GM21447 (cell line): ENCODE measurements at regions not wholly inside any gene's neighbourhood (a gene's known extent, or its start where the extent isn't known, plus 50 kb on each side); places are given as distances from the start of the nearest gene placed in this dataset.
"Not testable (repeated sequence)": the region's sequence is repeated elsewhere in the genome, so short reads cannot be mapped to it uniquely, and the experiment has no call there.

Experiments used
- ATAC-seq: cut with Tn5 transposase; IDR thresholded peaks from one replicate; pipeline ENCODE4 v1.9.1; 2021; ENCODE audit not compliant: unreplicated experiment

DNA sequence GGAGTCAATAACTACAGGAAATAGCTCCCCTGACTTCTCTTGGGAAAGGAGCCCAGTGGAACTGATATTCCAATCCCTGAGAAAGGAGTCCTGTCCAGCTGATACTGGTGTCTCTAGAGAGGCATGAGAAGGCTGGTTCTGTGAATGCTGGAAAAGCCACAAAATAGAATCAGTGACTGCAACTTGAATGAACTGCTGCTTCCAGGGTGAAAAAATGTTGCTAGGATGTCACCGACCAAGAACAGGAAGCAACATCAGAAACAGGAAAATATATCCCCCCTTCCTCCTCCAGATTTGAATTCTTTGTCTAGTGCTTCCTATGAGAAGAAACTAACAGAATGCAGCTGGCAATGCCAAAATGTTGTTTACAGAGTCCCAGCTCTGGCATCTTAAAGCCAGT lies 269.3 kb upstream of the LYPLAL1 start:
- no peak for ATAC-seq

DNA sequence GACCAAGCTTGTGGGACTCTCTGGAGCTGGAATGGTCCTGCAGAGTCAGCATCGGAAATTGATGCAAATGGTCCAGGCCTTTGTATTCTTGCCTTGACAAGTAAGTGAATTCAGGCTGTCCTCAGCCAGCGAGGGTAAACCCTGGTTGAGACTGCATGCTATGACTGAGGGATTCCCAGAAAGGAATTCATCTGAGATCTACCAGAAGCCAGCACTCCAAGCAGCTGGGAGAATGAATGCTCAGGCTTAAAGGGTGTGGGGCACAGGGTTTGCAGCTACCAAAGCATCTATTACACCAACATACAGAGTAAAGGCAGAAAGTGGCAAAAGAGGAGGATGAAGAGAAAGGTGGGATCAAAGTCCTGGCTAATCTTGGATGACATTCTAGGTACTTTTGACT lies 257.0 kb upstream of the LYPLAL1 start:
- no peak for ATAC-seq

DNA sequence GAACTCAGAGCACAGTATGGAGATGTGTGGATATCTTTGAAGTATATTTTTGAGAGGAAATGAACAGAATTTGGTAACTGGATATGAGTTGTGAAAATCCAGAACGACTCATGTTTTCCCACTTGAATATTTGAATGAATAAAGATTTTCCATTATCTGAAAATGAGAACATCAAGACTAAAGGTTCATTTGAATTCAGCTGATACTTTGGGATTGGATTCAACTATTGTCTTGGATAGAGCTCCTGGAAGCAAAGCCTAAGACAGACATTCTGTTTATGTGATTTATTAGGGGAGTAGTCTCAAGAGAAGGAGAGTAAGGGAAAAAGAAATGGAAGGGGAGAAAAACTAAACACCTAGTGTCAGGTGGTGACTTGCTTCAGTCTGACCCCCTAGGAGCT lies 256.0 kb upstream of the LYPLAL1 start:
- no peak for ATAC-seq

DNA sequence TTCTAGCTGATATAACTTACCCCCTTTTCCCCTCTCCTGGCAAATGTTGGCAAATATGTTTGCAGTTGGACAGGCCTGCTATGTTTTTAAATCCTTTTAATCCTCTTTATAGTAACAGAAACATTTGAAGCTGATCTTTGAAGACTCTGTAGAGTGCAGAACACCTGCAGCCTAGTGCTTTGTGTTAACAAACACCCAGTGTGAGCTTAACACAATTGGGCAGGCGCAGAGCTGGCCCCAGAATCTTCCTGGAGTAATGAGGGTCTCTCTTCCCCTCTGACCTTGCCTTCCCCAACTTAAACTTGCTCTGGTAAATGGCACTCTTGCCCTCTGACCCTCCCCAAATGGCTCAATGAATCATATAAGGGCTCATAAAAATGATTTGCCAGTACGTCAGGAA lies 247.9 kb upstream of the LYPLAL1 start:
- ATAC-seq = no peak

DNA sequence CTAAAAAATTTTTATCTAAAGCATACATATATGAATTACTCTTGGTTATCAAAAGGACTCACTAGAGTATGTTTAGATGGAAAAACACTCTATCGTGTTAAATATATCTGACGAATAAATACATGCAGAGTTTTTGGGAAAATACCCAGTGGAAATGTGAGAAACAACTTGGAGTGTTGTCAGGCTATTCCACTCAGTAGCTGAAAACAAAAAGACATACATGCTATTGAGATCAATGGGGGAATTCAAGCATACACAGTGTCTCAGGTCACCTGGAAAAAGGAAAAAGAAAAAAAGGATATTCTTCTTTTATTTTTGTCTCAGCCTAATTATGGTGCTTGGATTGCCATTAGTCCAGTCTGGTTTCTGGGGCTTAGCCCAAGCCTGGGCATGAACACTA lies 247.0 kb upstream of the LYPLAL1 start:
- ATAC-seq = no peak

DNA sequence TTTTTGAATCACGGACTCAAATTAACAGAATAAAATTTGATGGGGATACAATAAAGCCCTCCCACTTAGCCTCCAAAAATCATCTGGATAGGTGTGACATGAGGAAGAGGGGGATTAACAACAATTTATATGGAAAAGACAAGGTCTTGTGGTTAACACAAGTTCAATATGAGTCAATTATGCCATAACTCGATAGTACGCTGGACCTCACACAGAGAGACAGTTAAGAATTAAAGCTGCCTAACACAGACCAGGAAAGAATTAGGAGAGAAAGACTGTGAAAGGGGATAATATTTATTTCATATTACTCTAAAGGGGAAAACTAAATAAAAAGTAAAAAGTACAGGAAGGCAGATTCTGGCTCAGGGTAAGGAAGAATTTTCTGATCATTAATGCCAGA lies 243.7 kb upstream of the LYPLAL1 start:
- no peak for ATAC-seq

DNA sequence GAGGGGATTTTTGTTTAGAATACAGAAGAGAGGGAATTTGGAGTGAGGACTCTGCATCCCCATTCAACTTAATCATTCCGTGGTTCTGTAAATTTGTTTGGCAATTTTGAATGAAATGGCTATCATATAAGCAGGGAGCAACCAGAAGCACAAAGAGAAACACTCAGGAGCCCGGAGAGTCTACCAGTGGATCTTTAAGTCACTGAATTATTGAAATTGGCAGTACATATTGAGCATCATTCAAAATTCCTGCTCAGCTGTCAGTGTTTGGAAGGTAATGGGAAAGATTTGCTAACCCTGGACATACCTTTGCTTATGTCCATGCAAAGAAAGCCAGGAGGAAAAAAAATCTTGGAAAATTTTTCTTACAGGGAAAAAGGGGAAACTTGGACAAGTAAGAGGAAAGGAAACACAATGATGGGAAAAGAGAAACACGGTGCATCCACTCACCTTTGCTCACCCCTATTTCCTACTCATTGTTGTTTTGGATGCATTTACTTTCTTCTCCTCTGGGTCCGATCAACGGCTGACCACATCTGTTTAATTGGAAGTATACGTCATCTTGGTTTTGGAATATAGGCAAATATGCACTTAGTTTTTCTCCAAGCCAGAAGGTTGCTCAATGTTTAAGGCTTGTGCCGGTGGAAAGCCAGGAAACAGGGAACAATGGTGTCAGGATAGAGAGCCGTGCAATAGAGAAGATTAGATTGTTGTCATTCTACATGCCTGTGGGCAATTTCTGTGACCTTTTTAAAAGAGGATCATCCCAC lies 243.0 kb upstream of the LYPLAL1 start:
- no peak for ATAC-seq

DNA sequence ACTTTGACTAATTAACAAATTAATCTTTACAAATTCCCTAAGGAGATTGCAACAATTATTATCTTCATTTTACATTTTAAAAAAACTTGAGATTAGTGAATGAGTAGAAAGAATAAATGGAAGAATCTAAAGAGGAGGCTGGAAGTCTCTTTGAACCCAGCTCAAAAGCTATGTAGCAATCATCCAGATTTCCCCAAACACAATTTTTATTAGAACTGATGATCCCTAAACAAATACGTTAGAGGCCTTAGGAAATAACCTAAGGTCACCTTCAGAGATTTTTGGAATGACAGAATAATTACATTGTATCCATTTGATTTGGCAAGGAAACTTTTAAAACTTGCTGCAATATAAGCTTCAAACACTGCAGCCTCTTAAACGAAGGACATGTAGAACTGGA lies 242.4 kb upstream of the LYPLAL1 start:
- ATAC-seq = no peak

DNA sequence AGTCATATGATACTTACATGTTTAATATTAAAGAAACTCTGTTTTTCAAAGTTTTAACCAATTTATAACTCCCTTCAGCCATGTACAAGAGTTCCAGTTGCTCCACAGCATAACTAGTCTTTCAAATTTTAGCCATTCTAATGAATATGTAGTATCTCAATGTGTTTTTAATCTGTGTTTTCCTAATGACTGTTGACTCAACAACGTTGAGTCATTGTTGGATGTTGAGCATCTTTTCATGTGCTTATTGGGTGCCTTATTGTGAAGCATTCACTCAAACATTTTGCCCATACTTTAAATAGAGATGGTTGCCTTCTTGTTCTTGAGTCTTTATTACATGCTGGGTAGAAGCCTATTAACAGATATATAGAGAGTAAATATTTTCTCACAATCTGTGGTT lies 240.2 kb upstream of the LYPLAL1 start:
- ATAC-seq = no peak

DNA sequence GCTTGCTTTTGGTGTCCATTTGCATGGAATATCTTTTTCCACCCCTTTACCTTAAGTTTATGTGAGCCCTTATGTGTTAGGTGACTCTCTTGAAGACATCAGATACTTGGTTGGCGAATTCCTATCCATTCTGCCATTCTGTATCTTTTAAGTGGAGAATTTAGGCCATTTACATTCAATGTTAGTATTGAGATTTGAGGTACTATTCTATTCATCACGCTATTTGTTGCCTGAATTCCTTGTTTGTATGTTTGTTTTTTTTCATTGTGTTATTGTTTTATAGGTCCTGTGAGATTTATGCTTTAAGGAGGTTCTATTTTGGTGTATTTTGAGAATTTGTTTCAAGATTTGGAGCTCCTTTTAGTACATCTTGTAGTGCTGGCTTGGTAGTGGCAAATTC lies 238.3 kb upstream of the LYPLAL1 start:
- not testable (repeated sequence) for ATAC-seq

DNA sequence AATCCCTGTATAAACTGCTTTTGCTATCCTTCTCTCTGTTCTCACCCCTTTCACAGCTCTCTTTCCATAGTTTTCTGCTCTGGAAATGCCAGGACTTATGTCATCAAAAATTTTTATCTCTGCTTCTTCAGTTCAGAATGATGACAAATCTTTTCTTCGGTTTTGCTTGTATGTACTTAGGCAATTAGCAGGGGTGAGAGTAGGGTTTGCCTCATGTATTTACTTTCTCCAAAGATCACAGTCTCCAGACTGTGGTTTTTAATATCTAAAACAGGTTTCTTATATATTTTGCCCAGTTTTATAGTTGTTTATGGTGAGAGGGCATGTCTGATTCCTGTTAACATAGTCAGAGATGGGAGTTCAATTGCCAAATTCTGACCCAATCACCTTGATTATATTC lies 235.4 kb upstream of the LYPLAL1 start:
- no peak for ATAC-seq

DNA sequence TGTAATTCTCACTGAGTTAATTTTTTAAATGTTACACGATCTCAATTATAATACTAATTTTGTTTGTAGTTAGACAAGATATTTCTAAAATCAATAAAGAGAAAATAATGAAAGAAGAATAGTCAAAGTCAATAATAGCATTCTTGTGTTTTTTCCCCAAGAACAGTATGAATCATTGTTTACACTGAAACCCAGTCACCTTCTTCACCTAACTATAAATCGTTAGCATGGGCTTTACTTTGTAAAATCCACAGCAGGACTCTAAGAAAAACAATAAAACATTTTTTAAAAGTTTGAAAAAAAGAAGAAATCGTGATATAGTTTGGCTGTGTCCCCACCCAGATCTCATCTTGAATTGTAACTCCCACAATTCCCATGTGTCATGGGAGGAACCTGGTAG lies 234.6 kb upstream of the LYPLAL1 start:
- no peak for ATAC-seq

DNA sequence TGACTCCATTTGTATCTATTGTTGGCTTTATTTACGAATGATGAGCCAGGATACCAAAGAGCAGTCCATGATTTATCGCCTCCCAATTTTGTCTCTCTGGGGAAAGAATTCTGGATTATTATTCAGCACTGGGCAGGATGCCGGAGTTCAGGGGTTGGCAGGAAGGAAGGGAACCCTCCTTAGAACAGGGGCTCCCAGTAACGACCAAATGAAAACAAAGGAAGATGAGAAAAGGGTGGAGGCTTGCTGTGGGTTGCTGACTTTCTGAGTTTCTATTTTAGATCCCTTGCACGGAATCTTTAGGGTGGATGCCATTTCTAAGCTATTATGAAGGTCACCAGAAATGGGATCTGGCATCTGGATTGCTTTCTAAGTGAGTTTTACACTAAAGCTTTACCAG lies 231.2 kb upstream of the LYPLAL1 start:
- no peak for ATAC-seq

DNA sequence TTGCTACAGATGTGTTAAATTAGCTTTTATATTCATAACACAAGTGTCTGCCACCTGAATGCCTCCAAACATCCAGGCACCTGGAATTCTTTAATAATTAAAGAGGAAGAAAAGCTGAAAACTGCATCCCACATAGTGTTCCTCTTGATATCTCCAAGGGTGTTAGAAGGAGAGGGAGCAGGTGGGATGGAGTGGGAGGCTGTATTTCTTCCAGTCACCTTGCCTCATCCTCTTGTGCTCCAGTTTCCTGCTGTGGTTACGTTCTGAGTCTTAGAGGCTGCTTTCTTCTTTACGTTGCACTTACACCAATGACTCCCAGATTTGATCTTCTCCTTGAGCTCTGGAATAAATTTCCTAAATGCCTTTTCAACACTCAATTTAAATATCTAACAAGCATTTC lies 230.3 kb upstream of the LYPLAL1 start:
- ATAC-seq = no peak

DNA sequence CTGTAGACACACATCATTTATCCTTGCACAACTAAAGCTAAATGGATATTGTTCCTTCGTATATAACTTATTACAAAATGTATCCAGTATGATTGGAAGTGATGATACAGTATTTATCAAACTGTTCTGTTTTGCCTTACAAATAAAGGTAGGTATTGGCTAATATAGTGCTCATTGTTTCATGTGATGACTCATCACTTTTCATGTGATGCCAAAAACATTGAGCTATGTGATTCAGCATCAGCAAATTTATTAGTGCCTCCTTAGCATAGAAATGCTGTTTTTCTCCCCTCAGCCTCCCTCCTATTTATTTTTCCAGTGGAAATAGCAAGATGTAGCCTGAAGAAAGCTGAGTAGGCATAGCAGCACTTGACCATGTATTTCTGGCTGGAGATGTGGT lies 228.6 kb upstream of the LYPLAL1 start:
- no peak for ATAC-seq

DNA sequence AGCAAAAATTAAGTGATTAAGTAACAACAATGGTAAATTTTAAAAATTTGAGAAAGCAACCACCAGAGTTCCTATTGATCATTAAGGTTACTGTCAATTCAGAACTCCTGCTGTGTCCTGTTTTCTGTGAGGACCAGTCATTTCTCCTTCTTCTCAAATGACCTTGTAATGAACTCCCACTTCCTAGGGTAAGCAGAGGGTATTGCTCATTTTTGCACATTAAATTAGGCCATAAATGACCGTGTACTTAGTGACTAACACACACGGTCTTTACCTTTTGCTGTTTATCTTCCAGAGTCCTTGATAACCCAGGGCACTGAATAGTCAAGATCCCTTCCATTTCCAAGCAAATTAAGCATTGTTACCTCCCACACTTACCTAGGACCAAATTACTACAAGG lies 227.5 kb upstream of the LYPLAL1 start:
- no peak for ATAC-seq

DNA sequence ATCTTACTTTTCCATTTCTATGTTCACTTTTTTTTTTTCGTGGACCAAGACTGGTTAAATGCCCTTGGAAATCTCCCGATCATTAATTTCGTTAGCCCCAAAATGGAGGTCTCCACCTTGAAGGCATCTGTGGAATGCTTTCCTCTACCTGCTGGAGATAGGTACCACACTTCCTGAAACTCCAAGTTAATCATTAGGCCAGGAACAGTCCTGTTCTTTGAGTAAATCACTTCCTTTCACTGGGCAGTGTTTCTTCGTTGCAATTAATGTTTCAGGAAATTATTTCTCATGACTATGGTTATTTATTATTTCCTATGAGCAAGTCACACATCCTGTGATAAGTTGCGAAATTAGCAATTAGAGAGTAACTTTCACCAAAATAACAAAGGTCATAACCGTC lies 225.2 kb upstream of the LYPLAL1 start:
- no peak for ATAC-seq

DNA sequence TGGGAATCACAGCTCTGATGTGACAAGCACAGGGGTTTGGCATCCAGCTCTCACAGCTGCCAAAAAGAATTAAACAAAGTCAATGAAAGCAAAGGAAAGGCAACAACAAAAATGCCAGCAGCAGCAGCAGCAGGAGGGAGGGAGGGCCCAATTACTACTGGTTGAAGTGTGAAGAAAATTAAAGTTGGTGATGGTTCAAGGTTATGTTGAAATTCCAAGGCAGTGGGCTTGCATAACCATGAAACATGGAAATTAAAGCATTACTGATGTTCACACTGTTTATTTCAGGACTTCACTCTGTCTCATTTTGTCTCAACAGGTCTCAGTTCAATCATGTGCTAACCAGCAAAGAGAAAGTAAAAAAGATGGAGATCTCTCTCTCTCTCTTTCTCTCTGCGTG lies 220.3 kb upstream of the LYPLAL1 start:
- no peak for ATAC-seq

DNA sequence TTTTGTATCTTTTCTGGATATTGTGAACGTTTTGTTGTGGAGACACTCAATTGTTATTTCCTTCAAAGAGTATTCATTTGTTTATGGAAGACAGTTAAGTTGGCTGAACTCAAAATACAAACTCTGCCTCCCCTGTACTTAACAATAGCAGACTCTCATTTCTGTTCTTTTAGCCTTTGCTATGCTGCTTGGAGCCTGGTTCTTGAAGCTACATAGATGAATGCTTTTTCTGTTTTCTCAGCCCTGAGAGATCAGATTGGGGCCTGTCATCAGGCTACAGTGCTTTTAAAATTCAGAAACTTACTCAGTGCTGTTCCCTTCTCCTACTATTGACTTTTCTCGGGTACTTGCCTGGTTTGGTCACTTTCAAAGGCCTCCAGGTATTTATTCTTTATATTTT lies 215.7 kb upstream of the LYPLAL1 start:
- no peak for ATAC-seq

DNA sequence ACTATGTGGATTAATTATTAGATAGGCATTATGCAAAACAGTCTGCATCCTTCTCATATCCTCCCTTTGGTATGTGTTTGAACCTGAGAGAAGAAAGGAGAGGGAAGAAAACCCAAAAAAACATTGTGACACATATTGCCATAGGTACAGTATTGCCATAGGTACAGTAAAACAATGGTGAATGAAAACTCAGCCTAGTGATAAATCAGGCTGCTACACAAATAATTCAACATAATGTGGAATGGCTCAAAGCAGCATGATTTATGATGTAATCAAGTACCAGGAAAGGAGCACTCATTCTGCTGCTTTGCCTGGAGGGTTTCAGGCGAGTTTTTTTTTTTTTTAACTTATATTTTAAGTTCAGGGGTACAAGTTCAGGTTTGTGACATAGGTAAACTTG lies 213.9 kb upstream of the LYPLAL1 start:
- no peak for ATAC-seq

DNA sequence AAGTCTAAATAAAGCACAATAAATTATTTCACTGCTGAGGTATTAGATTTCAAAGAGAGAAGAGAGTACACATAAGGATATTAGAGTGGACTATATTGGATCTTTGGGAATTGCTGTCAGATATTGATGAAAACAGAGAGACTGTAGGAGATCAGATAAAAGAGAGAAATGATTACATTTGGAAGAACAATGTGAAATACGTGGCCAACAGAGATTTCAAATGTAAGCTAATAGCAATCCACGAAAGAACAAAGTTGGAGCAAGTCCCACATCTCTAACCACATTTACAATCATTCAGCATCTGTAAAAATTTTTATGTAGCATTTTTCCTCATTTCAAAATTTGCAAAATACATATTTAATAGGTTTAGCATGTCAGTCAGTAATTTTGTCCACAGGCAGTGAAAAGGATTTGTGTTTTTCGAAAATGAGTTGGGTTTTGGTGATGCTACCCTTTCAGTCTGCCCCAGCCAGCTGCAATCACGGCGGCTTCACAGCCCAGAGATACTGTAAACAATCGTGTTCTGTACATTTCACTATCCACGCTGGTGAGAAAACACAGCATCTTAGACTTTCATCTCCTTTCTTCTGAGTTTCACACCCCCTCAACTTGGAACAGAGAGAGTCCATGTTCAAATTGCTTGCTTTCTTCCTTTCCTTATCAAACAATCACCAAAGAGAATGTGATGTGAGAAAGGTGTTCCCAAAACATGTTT lies 209.1 kb upstream of the LYPLAL1 start:
- ATAC-seq = no peak

DNA sequence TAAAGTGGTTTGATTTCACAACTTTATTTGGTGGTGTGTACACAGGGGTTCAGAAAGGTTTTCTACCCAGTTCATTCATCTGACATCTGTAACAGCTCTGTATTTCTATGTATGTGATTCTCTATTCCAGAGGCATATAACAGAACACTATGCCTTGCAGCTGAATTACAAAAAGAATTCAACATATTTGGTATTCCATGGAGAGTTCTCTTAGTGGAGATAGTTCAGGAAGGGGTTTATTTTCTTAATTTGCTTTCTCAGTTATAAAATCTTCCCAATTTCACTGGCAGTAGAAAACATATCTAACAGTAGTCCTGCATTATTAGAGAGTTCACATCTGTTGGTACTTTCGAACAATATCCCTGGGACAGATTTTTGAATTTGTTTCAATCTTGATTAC lies 207.9 kb upstream of the LYPLAL1 start:
- ATAC-seq = no peak

DNA sequence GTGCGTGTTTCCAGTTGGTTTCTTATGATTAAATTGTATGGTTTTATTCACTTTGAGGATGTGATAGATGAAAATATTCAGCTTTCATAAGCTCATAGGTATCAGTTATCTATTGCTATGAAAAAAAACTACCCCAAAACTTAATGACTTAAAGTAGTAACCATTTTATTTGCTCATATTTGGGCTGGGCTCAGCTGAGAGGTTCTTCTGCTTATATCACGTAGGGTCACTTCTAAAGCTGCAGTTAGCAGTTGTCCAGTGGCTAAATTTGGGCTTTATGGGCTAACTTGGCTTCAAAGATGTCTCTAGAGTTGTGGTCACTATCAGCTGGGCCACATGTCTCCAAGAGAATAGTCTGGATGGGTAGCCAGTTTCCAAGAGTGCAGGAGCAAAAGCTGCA lies 206.4 kb upstream of the LYPLAL1 start:
- no peak for ATAC-seq
